Left renal cortex interstitium (tissue), 4 donors: ENCODE measurements at regions not wholly inside any gene's neighbourhood (a gene's known extent, or its start where the extent isn't known, plus 50 kb on each side); places are given as distances from the start of the nearest gene placed in this dataset.
"Not testable (repeated sequence)": the region's sequence is repeated elsewhere in the genome, so short reads cannot be mapped to it uniquely, and the experiment has no call there.

ENCODE experiments used
- DNase-seq, 4 donors: peaks; one replicate each; pipeline ENCODE4 v3.0.0-alpha.2; 2013; ENCODE audit warnings: low read depth in 4 of 4, low spot score in 2 of 4, missing footprints in 1 of 4

DNA sequence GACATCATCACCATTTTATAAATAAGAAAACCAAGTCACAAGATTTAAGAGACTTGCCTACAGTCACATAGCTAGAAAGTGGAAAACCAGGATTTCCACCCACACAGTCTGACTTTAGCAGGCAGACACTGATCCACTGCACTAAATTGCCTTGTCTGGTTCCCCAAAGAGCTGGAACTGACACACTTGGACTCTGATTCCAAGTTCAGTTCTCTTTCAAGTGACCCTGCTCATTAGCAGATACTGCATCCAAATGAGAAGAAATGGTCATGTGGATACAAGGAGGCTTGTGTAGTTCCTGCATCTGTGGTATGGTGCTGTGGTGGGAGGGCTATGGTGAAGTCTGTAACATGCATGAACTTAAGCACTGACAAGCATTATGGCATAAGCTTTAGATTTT is 180.1 kb upstream of the MKLN1 start:
- DNase-seq, result no peak

- DNase-seq, result no peak
Observed at GRCh38 chr7:131148258-131148657, 179.4 kb upstream of the MKLN1 start.

DNA sequence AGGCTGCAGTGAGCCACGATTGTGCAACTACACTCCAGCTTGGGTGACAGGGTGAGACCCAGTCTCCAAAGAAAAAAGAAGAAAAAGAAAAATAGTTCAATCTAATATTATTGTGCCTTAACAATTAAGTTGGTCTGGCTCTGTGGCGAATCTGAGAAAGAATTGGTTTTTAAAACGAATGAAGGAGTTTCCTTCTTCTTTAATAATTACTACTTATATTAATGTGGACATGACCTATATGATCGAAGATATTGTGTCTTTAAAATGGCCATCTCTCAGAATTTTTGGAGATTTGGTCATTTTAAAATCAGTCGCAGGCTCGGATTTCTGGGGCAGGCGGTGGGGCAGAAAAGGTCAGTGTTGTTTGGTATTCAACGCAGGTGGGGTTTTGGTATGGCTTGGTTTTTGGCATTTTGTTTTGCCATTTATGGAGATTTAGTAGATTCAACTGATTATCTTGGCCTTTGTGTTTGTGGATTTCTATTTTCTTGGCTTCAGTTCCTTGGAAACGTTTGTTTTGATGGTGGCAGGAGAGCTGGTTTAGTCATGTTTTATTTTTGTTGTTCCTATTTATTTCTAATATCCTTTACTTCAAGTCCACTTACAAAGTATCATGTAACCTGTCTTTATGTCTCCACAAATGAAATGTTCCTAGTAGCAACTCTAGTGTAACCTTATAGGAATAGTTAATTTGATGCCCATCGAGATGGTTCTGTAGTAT is 178.8 kb upstream of the MKLN1 start:
- no peak for DNase-seq

- DNase-seq, result no peak
Observed at GRCh38 chr7:131149429-131149773, 178.3 kb upstream of the MKLN1 start.

- no peak for DNase-seq
Observed at GRCh38 chr7:131149840-131150239, 177.8 kb upstream of the MKLN1 start.

GRCh38 chr7:131151034-131151433 is 176.6 kb upstream of the MKLN1 start:
- DNase-seq, result no peak

GRCh38 chr7:131152766-131153165 is 174.9 kb upstream of the MKLN1 start:
- DNase-seq, result no peak

- no peak for DNase-seq
Observed at GRCh38 chr7:131154380-131154779, 173.3 kb upstream of the MKLN1 start.

GRCh38 chr7:131157530-131158243 is 170.0 kb upstream of the MKLN1 start:
- DNase-seq, result no peak

DNA sequence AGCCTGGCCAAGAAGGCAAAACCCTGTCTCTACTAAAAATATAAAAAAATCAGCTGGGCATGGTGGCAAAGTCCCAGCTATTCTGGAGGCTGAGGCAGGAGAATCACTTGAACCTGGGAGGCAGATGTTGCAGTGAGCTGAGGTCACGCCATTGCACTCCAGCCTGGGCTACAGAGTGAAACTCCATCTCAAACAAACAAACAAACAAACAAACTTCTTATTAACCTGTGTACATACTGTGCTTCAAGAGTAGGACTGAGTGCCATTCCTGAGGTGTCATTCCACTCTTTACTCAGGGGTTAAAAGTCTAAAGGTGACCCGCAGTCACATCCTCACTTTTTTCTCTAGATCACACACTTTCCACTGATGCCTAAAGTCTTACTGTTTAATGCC is 169.4 kb upstream of the MKLN1 start:
- DNase-seq, result not testable (repeated sequence)

DNA sequence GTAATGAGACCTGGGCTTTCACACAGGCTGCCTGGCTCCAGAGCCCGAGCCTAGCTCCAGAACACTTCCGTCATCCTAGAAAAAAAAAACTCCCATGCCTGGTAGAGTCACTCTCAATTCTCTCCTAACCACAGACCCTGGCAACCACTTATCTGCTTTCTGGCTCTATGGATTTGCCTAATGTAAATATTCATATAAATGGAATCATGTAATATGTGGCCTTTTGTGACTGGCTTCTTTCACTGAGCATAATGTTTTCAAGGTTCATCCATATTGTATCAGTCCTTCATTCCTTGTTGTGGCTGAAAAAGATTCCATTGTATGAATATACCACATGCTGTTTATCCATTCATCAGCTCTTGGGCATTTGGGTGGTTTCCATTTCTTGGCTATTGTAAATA is 167.7 kb upstream of the MKLN1 start:
- DNase-seq, result no peak

DNA sequence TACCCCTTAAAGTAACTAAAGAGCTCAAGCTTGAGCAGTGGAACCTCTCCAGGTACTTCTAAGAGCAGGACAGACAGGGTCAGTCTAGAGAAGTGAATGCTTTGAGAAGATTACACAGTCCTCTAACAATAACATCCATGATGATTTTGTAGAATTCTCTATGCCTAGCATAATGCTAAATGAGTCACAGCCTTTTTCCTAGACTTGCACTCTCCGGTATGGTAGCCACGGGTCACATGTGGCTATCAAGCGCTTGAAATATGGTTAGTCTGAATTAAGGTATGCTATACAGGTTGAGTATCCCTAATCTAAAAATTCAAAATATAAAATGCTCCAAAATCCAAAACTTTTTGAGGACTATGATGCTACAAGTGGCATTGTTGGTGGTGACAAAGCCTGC is 166.6 kb upstream of the MKLN1 start:
- no peak for DNase-seq

DNA sequence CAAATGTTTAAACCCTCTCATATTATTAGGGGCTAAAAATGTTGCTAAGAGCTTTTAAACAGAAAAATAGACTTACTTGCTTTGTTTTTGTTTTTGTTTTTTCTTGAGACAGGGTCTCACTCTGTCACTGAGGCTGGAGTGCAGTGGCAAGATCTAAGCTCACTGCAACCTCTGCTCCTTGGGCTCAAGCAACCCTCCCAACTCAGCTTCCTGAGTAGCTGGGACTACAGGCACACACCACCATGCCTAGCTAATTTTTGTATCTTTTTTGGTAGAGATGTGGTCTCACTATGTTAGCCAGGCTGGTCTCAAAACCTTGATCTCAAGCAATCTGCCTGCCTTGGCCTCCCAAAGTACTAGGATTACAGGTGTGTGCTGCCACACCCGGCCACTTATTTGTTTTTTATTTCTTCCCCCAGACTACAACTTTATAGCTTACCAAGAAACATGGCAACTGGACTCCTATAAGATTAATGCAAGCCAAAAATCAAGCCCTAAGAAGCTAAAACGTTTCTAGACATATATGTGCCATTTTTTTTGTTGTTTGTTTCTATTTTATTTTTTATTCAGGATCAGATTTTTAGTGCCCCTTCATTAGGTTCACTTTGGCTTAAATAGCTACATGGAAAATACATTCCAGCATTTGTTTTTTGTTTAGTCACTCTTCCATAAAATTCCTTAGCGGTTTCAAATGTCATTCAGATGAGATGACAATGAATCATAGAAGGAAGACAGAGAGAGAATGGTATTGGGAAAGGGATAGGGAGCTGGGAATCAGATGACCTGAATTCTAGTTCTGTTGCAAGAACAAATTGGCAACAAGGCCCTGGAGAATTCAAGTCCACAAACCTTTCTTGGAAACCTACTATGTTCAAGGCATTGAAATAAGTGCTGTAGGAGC is 163.4 kb upstream of the MKLN1 start:
- no peak for DNase-seq

DNA sequence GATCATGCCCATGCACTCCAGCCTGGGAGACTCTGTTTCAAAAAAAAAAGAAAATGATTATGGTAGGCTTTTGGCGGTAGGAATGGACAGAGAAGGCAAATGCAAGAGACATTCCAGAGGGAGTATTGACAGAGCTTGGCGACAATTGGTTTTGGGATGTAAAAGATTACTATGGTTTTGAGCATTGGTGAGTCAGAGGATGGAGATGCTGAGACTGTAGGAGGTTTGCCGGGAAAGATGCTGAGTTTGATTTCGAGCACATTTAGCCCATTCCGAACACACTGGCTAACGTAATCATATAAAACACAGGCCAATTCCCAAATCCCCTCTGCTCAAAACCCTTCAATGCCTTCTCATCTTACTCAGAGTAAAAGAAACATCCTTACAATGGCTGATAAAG is 161.6 kb upstream of the MKLN1 start:
- DNase-seq, result no peak

DNA sequence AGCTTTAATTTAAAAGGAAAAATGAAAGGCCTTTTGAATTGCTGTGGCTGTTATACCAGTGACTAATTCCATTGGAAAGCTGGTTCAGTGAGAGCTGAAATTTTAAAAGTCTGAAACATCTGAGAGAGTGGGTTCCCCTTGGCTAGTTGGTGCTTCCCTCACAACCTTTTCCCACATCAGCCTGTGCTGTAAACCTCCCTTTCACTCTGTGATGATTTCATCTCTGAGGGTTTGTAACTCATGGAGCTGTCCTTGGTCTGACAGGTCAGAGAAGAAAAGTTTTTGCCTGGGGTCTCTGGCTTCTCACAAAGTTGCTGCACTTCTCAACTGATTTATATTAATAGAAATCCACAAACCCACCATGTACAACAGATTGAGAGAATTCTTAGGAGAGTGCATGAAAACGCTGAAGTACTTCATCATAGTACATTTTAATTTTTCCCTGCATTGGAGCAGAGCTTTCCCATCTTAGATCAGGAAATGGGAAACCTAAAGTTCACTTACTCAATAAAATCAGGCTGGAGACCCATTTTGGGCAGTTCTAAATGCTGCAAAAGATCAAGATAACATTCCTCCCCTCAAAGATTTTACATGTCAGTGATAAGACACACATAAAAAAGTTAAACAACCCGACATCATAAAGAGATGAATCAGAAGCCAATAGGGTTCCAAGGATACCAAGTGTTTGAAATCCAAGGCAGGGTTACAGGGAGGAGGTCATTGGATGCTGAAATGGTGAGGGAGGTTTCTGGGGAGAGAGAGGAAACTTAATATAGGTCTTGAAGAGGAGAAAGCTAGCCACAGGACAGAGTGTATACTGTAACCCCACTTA is 157.0 kb upstream of the MKLN1 start:
- DNase-seq, result no peak

DNA sequence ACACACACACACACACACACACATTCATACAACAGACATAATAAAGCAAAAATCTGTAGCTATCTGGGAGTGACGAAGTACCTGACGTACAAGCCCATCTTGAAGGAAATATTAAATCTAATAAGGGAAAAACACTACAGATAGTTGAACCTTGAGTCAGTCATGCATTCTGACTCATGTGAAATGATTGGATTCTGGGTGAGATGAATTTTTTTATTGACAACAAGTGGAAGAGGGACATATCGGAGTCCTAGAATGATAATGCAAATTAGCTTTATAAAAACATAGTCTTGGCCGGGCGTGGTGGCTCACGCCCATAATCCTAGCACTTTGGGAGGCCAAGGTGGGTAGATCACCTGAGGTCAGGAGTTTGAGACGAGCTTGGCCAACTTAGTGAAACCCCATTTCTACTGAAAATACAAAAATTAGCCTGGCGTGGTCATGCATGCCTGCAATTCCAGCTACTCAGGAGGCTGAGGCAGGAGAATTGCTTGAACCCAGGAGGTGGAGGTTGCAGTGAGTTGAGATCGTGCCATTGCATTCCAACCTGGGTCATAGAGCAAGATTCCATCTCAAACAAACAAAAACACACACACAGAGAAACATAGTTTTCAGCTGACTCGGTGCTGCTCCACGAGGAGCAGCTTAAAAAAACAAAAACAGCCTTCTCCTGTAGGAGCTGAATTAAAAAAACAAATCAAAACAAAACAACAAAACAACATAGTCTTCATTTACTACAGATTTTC is 154.4 kb upstream of the MKLN1 start:
- DNase-seq, result no peak

DNA sequence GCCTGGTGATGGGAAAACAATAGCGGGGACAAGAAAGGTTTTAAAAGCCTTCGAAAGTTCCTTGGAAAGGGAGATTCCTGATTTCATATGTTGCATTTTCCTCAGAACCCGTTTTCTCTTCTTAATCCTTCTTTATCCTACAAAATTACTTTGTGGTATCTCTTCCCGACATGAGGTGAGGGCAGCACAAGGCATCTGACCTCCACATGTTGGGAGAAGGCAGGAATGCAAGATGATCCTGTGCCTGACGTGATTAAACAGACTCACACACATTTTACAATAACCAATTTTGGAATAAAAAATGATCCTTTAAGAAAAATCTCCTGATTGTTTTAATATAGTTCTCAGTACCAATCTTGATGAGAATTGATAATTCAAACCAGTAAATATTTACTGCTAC is 153.3 kb upstream of the MKLN1 start:
- DNase-seq, result no peak

- DNase-seq, result no peak
Observed at GRCh38 chr7:131174855-131175254, 152.8 kb upstream of the MKLN1 start.

- DNase-seq, result no peak
Observed at GRCh38 chr7:131182446-131183058, 145.1 kb upstream of the MKLN1 start.

DNA sequence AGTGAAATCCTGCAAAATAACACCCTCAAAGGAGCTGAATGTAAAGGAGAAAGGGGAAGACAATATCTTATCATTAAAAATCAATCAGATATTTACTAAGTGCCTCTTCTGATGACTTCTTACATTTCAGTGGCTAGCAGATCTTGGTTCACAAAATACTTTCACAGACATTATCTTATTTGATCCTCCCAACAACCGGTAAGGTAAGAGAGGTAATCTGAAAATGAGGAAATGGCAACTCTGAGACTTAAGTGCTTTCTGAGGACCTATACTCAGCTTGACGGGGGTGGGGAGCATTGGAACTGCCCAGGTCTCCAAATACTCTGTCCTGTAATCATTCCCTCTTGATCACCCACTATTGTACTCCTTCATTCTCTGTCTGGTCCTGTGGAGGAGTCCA is 144.6 kb upstream of the MKLN1 start:
- no peak for DNase-seq
